NCI-H82 treated with DMSO at 0.1 percent for 48 hours (cell line): ENCODE measurements at regions not wholly inside any gene's neighbourhood (a gene's known extent, or its start where the extent isn't known, plus 50 kb on each side); places are given as distances from the start of the nearest gene placed in this dataset.
"Not testable (repeated sequence)": the region's sequence is repeated elsewhere in the genome, so short reads cannot be mapped to it uniquely, and the experiment has no call there.

Experiments
- DNase-seq: peaks from one replicate; lab custom pipeline; 2025; ENCODE audit not compliant: unreplicated experiment; lab: John Stamatoyannopoulos, UW

DNA sequence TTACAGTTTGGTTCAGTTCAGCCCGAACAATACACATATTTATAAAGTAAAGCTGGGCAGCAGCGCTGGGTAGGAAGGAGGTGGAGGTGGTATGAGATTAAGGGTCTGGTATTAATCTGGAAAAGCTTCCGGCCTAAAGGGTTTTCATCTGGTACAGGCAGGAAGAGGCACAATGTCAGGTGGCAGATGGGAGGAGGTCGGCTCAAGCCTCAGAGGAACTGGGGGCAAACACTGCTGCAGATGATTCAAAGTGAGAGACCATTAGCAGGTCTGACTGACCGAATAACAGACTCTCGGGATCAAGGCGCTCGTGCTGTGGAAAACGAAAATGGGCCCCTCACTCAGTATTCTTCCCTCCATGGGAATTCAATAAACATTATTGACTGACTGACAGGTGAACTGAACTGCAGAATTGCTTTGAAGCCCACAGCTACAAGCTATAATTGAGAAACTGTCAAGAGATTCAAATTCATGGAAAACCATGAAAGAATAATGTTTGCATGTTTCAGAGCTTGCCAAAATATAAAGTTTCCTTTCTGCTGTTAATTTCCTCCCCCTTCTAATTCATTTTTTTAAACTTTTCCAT is 75.3 kb downstream of the TMEM167A start:
- peak; percentile 38 for DNase-seq

- no peak for DNase-seq
Observed at GRCh38 chr5:83000922-83001321, 76.3 kb downstream of the TMEM167A start.

GRCh38 chr5:83000428-83000827 is 76.8 kb downstream of the TMEM167A start:
- no peak for DNase-seq

- no peak for DNase-seq
Observed at GRCh38 chr5:82993416-82993815, 83.8 kb downstream of the TMEM167A start.

GRCh38 chr5:82992646-82993045 is 84.5 kb downstream of the TMEM167A start:
- DNase-seq: no peak

- no peak for DNase-seq
Observed at GRCh38 chr5:82991678-82992323, 85.4 kb downstream of the TMEM167A start.

DNA sequence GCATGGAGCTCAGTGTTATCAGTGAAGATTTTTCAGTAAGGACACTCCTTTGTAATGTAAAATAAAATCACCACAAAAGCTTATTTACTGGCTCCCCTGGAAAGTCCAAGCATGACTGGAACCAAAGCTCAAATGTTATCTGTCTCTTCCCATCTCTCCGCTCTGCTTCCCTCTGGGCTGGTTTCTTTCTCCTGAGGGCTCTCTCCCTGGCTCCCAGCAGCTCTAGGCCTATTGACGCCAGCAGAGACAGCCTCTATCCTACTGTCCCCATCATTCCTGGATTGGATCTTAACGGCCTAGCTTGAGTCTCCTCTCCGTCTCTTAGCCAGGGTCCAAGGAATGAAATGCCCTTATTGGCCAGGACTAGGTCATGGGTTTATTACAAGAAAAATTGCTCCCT is 86.1 kb downstream of the TMEM167A start:
- DNase-seq: no peak

GRCh38 chr5:82987188-82987587 is 90.0 kb downstream of the TMEM167A start:
- DNase-seq: no peak

GRCh38 chr5:82986404-82986803 is 90.8 kb downstream of the TMEM167A start:
- no peak for DNase-seq

DNA sequence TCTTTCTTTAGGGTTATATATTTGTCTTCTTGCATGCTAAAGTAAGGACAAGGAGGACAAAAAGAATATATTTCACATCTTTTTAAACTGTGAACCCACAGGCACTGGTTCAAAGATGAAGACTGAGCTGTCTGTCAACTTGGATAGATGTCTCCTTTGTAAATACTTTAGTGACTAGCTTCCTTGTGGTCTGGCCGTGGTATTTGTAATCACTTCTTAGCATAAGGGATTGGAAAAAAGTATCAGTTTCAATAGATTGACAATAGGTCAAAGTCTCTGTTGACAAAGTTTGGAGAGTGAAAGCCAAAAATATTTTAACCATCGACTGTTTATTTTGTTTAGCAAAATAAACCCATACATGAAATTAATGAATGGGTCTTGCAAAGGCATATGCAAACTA is 91.4 kb downstream of the TMEM167A start:
- no peak for DNase-seq

- no peak for DNase-seq
Observed at GRCh38 chr5:82984786-82985735, 92.1 kb downstream of the TMEM167A start.

GRCh38 chr5:82982846-82983245 is 94.3 kb downstream of the TMEM167A start:
- no peak for DNase-seq

- DNase-seq: not testable (repeated sequence)
Observed at GRCh38 chr5:82976887-82977286, 100.3 kb downstream of the TMEM167A start.

GRCh38 chr5:82975812-82976211 is 101.4 kb downstream of the TMEM167A start:
- no peak for DNase-seq

DNA sequence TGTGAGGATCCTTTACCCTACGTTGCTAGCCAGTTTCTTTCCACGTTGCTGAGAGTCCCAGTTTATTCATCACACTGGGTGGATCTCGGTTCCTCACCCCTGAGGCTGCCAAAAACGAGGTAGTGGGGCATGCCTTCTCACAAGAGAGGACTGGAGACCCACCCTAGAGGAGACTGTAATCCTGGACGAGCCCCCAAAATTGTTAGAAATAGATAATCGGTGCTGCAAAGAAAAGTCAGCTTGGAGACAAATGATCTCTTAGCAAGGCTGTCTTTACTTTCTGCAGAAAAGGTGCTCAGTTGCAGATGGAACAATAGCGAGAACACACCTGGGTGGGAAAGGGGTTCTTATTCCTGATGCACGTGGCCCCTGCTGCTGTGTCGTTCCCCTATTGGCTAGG is 101.8 kb downstream of the TMEM167A start:
- DNase-seq: no peak

DNA sequence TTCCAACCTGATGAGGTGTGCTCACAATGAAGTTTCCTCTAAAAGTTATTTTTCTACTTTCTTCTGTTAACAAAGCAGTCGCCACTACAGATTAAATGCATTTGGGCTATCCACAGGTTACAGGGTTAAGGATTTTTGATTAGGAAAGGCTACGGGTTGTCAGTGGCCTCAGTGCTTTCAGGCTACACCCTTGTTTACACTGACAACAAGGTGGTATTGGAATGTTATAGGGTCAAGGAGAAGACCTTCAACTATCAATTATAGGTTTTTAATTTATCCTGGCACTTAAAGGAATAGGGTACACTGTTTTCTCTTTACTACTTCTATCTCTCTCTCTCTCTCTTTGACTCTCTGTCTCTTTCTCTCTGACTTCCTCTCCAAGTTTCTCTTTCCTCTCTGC is 102.8 kb downstream of the TMEM167A start:
- not testable (repeated sequence) for DNase-seq

GRCh38 chr5:82971901-82972300 is 105.3 kb downstream of the TMEM167A start:
- no peak for DNase-seq

DNA sequence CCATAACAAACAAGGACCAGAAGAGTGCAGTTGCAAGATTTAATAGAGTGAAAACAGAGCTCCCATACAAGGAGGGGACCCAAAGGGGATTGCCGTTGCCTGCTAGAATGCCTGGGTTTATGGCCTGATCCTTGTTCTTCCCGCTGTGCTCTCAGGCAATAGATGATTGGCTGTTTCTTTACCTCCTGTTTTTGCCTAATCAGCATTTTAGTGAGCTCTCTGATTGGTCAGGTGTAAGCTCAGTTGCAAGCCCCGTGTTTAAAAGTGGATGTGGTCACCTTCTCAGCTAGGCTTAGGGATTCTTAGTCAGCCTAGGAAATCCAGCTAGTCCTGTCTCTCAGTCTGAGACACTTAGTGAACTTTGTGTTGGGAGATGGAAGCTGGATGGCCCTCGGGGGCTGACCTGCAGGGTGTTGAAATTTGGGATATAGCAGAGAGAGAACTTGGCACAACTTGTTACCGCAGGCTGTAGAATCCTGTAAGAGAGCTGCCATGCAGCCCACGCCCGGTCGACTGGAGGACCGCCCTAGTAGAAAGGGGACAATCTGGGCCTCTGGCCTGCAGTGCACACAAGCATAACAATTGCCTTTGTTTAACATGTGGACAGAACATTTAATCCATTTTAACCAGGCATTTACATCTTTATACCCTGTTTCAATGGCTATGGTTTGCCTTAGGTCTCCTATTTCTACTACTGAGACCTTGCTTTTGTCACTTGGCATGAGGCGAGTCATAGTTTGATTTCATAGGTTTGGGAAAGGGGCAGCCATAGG is 106.0 kb downstream of the TMEM167A start:
- not testable (repeated sequence) for DNase-seq

- not testable (repeated sequence) for DNase-seq
Observed at GRCh38 chr5:82969221-82969976, 107.8 kb downstream of the TMEM167A start.

DNA sequence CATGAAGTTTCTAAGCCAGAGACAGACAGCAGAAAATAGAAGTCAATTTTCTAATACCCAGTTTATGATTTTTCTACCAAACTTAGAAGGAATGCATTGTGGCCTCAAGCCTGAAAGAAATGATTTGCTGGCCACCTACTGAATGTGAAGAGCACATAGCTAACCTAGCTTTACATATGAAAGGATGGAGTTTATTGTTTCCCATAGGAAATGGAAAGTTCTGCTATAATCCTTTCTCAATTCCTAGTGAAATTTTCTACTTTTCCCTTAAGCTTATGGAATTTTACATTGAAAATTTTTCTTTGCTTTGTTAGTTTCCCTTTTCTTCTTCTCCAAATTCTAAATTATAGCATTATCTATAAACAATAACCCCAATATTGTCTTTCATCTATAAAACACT is 110.1 kb downstream of the TMEM167A start:
- no peak for DNase-seq
